ENCODE measurements at regions not wholly inside any gene's neighbourhood (a gene's known extent, or its start where the extent isn't known, plus 50 kb on each side); places are given as distances from the start of the nearest gene placed in this dataset.

DNA sequence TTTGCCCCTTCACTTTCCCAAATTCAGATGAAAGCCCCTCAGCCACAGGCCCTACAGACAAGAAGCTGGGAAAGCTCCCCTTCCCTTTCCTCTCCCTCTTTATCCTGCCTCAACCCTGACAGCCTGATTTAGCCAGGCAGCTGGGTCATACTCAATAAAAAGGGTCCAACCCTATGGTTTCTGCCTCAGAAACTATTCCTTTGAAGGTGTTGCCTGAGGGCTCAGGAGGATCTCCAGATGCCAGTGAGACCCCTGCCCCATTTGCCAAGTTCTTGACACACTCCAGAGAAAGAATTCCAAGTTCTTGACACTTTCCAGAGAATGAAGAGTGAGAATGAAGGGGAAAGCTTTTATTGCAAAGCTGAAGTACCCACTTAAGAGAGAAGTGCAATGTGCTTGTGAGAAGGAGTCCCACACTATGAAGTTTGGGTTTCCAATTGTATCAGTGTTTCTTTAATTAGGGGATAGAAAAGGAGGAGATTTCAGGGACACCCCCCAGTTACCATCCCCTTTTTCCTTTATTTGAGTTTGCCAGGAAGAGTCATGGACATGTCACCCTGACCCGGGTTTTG lies 576.2 kb downstream of the METTL4 start:
- no peaks in the 10 kb centered on the region for H3K27me3 Mint-ChIP-seq (ENCODE audit: insufficient read depth, unreplicated experiment)
- no peaks in the 10 kb centered on the region for H3K9me3 Mint-ChIP-seq (ENCODE audit: unreplicated experiment)
- Histone ChIP-seq H3K4me3 (ENCODE audit: low read depth, low read length) (no peak overlapping the region), H3K4me1 (peaks cover 25% of the 10 kb centered on the region), H3K36me3 (ENCODE audit: control insufficient read depth, insufficient read depth, low read length) (no peaks in the 10 kb centered on the region), H3K27me3 (replicated peaks; ENCODE audit: control insufficient read depth, insufficient read depth, low read length) (no peaks in the 10 kb centered on the region), H3K9me3 (0 out of 2 replicates have a peak, but pooled peaks cover 3% of the 10 kb centered on the region)
- H3K4me3 Mint-ChIP-seq (ENCODE audit: unreplicated experiment), result no peak overlapping the region
- intact Hi-C loops (cut with micrococcal nuclease; ENCODE audit: unreplicated experiment), result no loop called here
- CTCF ChIA-PET, result no interaction called here
- TF ChIP-seq, protein P1, sequence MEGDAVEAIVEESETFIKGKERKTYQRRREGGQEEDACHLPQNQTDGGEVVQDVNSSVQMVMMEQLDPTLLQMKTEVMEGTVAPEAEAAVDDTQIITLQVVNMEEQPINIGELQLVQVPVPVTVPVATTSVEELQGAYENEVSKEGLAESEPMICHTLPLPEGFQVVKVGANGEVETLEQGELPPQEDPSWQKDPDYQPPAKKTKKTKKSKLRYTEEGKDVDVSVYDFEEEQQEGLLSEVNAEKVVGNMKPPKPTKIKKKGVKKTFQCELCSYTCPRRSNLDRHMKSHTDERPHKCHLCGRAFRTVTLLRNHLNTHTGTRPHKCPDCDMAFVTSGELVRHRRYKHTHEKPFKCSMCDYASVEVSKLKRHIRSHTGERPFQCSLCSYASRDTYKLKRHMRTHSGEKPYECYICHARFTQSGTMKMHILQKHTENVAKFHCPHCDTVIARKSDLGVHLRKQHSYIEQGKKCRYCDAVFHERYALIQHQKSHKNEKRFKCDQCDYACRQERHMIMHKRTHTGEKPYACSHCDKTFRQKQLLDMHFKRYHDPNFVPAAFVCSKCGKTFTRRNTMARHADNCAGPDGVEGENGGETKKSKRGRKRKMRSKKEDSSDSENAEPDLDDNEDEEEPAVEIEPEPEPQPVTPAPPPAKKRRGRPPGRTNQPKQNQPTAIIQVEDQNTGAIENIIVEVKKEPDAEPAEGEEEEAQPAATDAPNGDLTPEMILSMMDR (IDR thresholded peaks at IDR 0.05; ENCODE audit: insufficient read depth in 1 of 2, low read depth in 1 of 2, low read length in 1 of 2, severe bottlenecking in 1 of 2, unreplicated experiment in 1 of 2), result no peak
- DNase-seq, result no peak
- no TSS peak for BruUV-seq (replicated peaks)
- peaks cover 36% of the 10 kb centered on the region for H3K4me1 Mint-ChIP-seq (ENCODE audit: low read depth, unreplicated experiment)
- peaks cover 3% of the 10 kb centered on the region for H3K36me3 Mint-ChIP-seq (ENCODE audit: insufficient read depth, unreplicated experiment)
- POLR2A ChIA-PET, result no interaction called here
- H3K27ac Mint-ChIP-seq (ENCODE audit: unreplicated experiment), result no peak overlapping the region

DNA sequence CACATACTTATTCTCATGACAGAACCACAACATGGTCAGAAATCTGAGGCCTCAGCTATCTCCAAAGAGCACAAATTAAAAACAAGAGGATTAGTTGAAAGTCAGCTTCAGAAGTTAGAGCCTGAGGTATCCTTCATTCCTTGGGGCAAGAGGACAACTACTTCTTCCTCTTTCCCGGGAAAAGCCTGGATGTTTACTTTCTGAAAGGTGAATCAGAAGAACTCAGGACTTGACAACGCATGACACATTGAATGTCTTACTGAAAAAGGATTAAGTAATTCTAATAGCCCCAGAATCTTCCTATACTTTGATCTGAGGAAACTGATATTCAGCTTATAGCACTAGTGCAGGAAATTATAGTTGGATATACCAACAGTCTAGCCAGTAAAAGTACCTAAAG lies 573.2 kb downstream of the METTL4 start:
- TF ChIP-seq, protein P1 (IDR thresholded peaks at IDR 0.05; ENCODE audit: insufficient read depth in 1 of 2, low read depth in 1 of 2, low read length in 1 of 2, severe bottlenecking in 1 of 2, unreplicated experiment in 1 of 2), result no peak
- intact Hi-C loops (cut with micrococcal nuclease; ENCODE audit: unreplicated experiment), result no loop called here
- Mint-ChIP-seq H3K36me3 (ENCODE audit: insufficient read depth, unreplicated experiment) (peaks cover 15% of the 10 kb centered on the region), H3K4me3 (ENCODE audit: unreplicated experiment) (no peak overlapping the region), H3K27me3 (ENCODE audit: insufficient read depth, unreplicated experiment) (no peaks in the 10 kb centered on the region), H3K27ac (ENCODE audit: unreplicated experiment) (peak overlapping the region; percentile 45), H3K4me1 (ENCODE audit: low read depth, unreplicated experiment) (peaks cover 51% of the 10 kb centered on the region), H3K9me3 (ENCODE audit: unreplicated experiment) (no peaks in the 10 kb centered on the region)
- no peaks in the 10 kb centered on the region for H3K36me3 ChIP-seq (ENCODE audit: control insufficient read depth, insufficient read depth, low read length)
- no peak for DNase-seq
- no peak overlapping the region for H3K4me3 ChIP-seq (ENCODE audit: low read depth, low read length)
- BruUV-seq (replicated peaks), result no TSS peak
- no peaks in the 10 kb centered on the region for H3K27me3 ChIP-seq (replicated peaks; ENCODE audit: control insufficient read depth, insufficient read depth, low read length)
- peaks cover 32% of the 10 kb centered on the region for H3K4me1 ChIP-seq
- H3K9me3 ChIP-seq, result 0 out of 2 replicates have a peak, but pooled peaks cover 3% of the 10 kb centered on the region
- POLR2A ChIA-PET, result no interaction called here
- CTCF ChIA-PET, result no interaction called here

DNA sequence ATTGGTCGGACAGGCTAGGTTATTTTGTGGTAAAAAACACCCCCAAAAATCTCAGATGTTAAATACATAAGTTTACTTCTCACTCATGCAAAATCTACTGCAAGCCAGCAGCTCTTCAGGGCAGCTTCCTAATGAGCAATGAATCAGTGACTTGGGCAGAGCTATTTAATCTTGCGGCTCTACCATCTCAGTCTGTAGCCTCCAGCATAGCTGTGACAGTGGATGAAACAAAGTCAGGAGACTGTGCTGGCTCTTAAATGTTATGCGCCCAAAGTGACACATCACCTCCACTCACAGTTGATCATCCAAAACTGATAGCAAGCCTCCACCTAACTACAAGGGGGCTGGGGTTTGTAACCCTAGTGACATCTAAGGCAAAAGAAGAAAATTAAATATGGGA lies 571.9 kb downstream of the METTL4 start:
- H3K36me3 Mint-ChIP-seq (ENCODE audit: insufficient read depth, unreplicated experiment), result peaks cover 15% of the 10 kb centered on the region
- no peak for DNase-seq
- Histone ChIP-seq H3K9me3 (0 out of 2 replicates have a peak, but pooled peaks cover 3% of the 10 kb centered on the region), H3K27me3 (replicated peaks; ENCODE audit: control insufficient read depth, insufficient read depth, low read length) (no peaks in the 10 kb centered on the region), H3K36me3 (ENCODE audit: control insufficient read depth, insufficient read depth, low read length) (no peaks in the 10 kb centered on the region), H3K4me3 (ENCODE audit: low read depth, low read length) (no peak overlapping the region), H3K4me1 (peaks cover 39% of the 10 kb centered on the region)
- H3K4me3 Mint-ChIP-seq (ENCODE audit: unreplicated experiment), result peak overlapping the region; percentile 47
- ChIA-PET CTCF (no interaction called here), POLR2A (no interaction called here)
- intact Hi-C loops (cut with micrococcal nuclease; ENCODE audit: unreplicated experiment), result no loop called here
- BruUV-seq (replicated peaks), result no TSS peak
- TF ChIP-seq, protein P1 (IDR thresholded peaks at IDR 0.05; ENCODE audit: insufficient read depth in 1 of 2, low read depth in 1 of 2, low read length in 1 of 2, severe bottlenecking in 1 of 2, unreplicated experiment in 1 of 2), result no peak
- peak overlapping the region; percentile 88 for H3K27ac Mint-ChIP-seq (ENCODE audit: unreplicated experiment)
- H3K9me3 Mint-ChIP-seq (ENCODE audit: unreplicated experiment), result no peaks in the 10 kb centered on the region
- H3K27me3 Mint-ChIP-seq (ENCODE audit: insufficient read depth, unreplicated experiment), result no peaks in the 10 kb centered on the region
- H3K4me1 Mint-ChIP-seq (ENCODE audit: low read depth, unreplicated experiment), result peaks cover 53% of the 10 kb centered on the region

Data from Caco-2 (cell line).